Hepatocyte (in vitro differentiated cells): ENCODE measurements at regions not wholly inside any gene's neighbourhood (a gene's known extent, or its start where the extent isn't known, plus 50 kb on each side); places are given as distances from the start of the nearest gene placed in this dataset.

Source experiments
- CTCF ChIP-seq: fragments of 200-600 bp; sonication (generic); IDR thresholded peaks from 2 replicates; pipeline ENCODE4 v1.5.1; 2016; ENCODE audit warnings: antibody characterized with exemption, mild to moderate bottlenecking; ENCODE audit not compliant: poor library complexity
- EZH2 ChIP-seq: fragments of 200-600 bp; sonication (generic); IDR thresholded peaks from 2 replicates; pipeline ENCODE4 v1.6.1; 2016; ENCODE audit warnings: antibody characterized with exemption, mild to moderate bottlenecking, borderline replicate concordance
- EZH2phosphoT487 ChIP-seq: fragments of 200-600 bp; sonication (generic); IDR thresholded peaks from one replicate; pipeline ENCODE4 v1.6.1; 2018; ENCODE audit warnings: antibody characterized with exemption, mild to moderate bottlenecking, low read depth, moderate library complexity; ENCODE audit not compliant: unreplicated experiment, severe bottlenecking

- TF ChIP-seq CTCF, result no peak
- no peak for TF ChIP-seq EZH2phosphoT487
- no peak for TF ChIP-seq EZH2
Measured at GRCh38 chr15:36506733-36507356, 72.6 kb upstream of the CDIN1 start.
